Activated CD4-positive, alpha-beta T cell treated with anti-CD3 and anti-CD28 coated beads, Interleukin-2, amount 50 U/mL, for 16 hours (primary cell): ENCODE measurements at regions not wholly inside any gene's neighbourhood (a gene's known extent, or its start where the extent isn't known, plus 50 kb on each side); places are given as distances from the start of the nearest gene placed in this dataset.

Experiments used
- DNase-seq: peaks from one replicate; pipeline ENCODE4 v3.0.0-alpha.2; 2020

GRCh38 chr16:14334366-14335080 is 263.4 kb downstream of the MRTFB start:
- DNase-seq = no peak

GRCh38 chr16:14333361-14333760 is 262.2 kb downstream of the MRTFB start:
- DNase-seq = no peak

GRCh38 chr16:14331020-14331419 is 259.9 kb downstream of the MRTFB start:
- no peak for DNase-seq

- no peak for DNase-seq
Observed at GRCh38 chr16:14329727-14330350, 258.7 kb downstream of the MRTFB start.

GRCh38 chr16:14325502-14326401 is 254.6 kb downstream of the MRTFB start:
- no peak for DNase-seq

- no peak for DNase-seq
Observed at GRCh38 chr16:14324581-14324980, 253.5 kb downstream of the MRTFB start.

- no peak for DNase-seq
Observed at GRCh38 chr16:14322186-14322585, 251.1 kb downstream of the MRTFB start.

- DNase-seq = no peak
Observed at GRCh38 chr16:14321542-14321941, 250.4 kb downstream of the MRTFB start.

- no peak for DNase-seq
Observed at GRCh38 chr16:14320406-14320805, 249.3 kb downstream of the MRTFB start.
